ENCODE measurements at regions not wholly inside any gene's neighbourhood (a gene's known extent, or its start where the extent isn't known, plus 50 kb on each side); places are given as distances from the start of the nearest gene placed in this dataset.

GRCh38 chr2:64354857-64355680 lies 98.9 kb upstream of the LGALSL start:
- DNase-seq (ENCODE audit: low read depth): peak; percentile 52
- TF ChIP-seq, protein P1, sequence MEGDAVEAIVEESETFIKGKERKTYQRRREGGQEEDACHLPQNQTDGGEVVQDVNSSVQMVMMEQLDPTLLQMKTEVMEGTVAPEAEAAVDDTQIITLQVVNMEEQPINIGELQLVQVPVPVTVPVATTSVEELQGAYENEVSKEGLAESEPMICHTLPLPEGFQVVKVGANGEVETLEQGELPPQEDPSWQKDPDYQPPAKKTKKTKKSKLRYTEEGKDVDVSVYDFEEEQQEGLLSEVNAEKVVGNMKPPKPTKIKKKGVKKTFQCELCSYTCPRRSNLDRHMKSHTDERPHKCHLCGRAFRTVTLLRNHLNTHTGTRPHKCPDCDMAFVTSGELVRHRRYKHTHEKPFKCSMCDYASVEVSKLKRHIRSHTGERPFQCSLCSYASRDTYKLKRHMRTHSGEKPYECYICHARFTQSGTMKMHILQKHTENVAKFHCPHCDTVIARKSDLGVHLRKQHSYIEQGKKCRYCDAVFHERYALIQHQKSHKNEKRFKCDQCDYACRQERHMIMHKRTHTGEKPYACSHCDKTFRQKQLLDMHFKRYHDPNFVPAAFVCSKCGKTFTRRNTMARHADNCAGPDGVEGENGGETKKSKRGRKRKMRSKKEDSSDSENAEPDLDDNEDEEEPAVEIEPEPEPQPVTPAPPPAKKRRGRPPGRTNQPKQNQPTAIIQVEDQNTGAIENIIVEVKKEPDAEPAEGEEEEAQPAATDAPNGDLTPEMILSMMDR (conservative IDR thresholded peaks at IDR 0.05; ENCODE audit: low read depth, low read length): no peak
- H3K4me3 ChIP-seq (ENCODE audit: low read depth, low read length): no peak overlapping the region

DNA sequence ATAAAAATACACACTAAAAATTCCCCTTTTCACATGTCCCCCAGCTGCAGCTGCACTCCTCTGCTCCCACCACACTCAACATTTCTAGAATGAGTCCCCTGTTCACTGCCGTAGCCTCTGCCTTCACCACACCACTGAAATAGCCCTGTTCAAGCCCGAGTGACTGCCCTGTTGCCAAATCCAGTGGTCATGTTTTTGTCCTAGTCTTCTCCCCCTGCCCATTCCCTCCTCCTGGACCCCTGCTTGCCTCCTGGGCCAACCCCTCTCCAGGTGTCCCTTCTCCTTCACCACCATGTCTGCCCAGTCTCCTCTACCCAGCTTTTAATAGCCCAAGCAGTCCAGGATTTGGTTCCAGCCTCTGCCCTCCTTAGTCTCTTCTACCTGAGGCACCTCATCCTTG lies 97.1 kb upstream of the LGALSL start:
- TF ChIP-seq, protein P1 (conservative IDR thresholded peaks at IDR 0.05; ENCODE audit: low read depth, low read length): no peak
- no peak for DNase-seq (ENCODE audit: low read depth)
- H3K4me3 ChIP-seq (ENCODE audit: low read depth, low read length): no peak overlapping the region

DNA sequence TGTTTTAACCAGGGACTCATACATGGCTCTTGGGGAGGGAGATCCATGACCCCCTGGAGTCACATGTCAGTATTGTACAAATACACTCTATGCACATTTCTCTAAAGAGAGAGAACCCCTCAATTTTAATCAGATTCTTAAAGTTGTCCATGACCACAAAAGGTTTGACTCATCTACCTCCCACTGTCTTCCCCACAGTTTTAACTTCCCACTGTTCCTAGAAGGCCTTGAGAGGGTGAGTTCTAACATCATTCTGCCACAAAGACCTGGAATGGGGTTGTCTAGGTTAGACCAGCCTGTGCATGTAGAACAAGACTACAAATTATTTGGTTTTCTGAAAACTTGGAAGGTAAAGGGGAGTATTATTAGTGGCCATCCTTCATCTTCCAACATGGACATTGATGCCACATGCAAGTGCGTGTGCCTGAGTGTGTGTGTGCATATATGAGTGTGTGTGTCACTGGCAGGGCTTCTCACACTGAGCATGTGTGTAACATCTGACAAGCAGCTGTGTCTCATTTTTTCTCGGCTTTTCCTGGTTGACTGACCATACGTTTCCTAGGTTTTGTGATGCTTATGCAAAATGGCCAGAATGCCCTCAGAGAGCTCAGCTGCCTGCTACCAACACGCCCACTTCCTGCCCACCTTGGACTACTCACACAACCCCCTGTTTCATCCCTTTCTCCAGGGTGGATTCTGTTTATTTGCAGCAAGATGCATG lies 94.6 kb upstream of the LGALSL start:
- TF ChIP-seq, protein P1 (conservative IDR thresholded peaks at IDR 0.05; ENCODE audit: low read depth, low read length): no peak
- no peak for DNase-seq (ENCODE audit: low read depth)
- H3K4me3 ChIP-seq (ENCODE audit: low read depth, low read length): no peak overlapping the region

GRCh38 chr2:64359892-64360657 lies 93.9 kb upstream of the LGALSL start:
- TF ChIP-seq, protein P1 (conservative IDR thresholded peaks at IDR 0.05; ENCODE audit: low read depth, low read length): peak; percentile 26
- peak; percentile 68 for DNase-seq (ENCODE audit: low read depth)
- no peak overlapping the region for H3K4me3 ChIP-seq (ENCODE audit: low read depth, low read length)

DNA sequence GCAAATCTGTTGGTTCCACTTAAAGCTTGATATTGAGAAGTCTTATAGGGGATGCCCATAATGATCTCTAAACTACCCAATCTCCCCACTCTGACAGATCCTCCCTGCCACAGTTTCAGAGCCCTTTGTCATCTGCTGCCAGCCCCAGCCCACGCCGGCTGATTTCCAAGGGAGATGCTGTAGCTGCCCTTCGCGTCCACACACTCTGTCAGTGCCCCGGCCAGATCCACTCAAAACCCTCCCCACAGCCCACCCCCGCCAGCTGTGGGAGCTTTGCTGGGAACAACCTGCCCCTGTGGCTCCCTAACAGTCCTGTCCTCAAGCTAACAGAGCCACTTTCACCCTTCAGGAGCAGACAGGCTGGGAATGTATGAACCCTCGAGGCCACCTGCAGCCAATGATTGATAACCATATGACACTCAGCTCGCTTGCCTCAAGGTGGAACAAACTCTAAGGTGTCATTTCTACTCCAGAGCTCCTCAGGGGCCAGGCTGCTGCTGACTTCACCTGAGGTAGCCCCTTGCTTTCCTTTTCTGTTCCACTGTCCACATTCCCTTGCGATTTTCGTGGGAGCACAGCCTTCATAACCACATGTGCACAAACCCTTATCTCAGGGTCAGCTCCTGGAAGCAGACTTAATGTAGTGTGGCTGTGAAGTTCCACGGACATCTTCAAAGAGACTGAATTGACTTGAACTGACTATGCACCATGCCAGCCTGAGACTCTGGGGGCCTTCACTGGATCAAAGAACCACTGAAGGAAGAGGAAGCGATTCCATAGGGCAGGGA lies 92.6 kb upstream of the LGALSL start:
- no peak overlapping the region for H3K4me3 ChIP-seq (ENCODE audit: low read depth, low read length)
- TF ChIP-seq, protein P1 (conservative IDR thresholded peaks at IDR 0.05; ENCODE audit: low read depth, low read length): no peak
- no peak for DNase-seq (ENCODE audit: low read depth)

DNA sequence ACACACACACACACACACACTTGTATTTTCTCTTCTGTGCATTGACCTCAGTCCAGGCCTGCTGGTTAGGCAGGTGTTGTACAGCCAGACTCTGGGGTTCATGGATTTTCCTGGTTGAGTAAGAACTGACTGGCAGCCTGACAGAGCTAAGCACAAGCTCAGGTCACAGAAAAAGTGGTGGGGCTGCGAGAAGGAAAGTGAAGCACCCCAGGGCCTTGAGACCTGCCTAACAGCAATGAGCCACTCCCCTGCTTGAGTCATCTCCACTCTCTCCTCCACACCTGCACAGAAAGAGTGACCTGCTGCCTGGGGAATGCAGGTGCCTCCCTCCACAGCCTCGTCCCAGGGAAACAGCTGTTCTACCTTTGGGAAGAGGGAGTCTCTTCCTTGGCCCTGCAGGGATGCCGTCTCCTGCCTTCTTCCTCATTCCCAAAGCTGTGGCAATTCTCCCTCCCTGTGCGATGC lies 91.4 kb upstream of the LGALSL start:
- no peak overlapping the region for H3K4me3 ChIP-seq (ENCODE audit: low read depth, low read length)
- TF ChIP-seq, protein P1 (conservative IDR thresholded peaks at IDR 0.05; ENCODE audit: low read depth, low read length): no peak
- no peak for DNase-seq (ENCODE audit: low read depth)

Measured in epithelial cell of proximal tubule (primary cell).